Right atrium auricular region (tissue), 2 donors: ENCODE measurements at regions not wholly inside any gene's neighbourhood (a gene's known extent, or its start where the extent isn't known, plus 50 kb on each side); places are given as distances from the start of the nearest gene placed in this dataset.

ENCODE experiments used
- DNase-seq: peaks from one replicate; pipeline ENCODE4 v3.0.0-alpha.2; 2019; ENCODE audit warnings: low spot score
- H3K27ac ChIP-seq, 2 donors: fragments of 200-600 bp; sonication (generic); 1 replicate in 1 of 2; 2 replicates in 1 of 2; pipeline ENCODE4 v1.5.1; 2016 to 2019
- H3K27me3 ChIP-seq, 2 donors: fragments of 200-600 bp; sonication (generic); one replicate each; pipeline versions ENCODE4 v1.5.1 to v1.6.0; 2017 to 2019
- H3K36me3 ChIP-seq: fragments of 200-600 bp; sonication (generic); one replicate; pipeline ENCODE4 v1.5.1; 2016
- H3K4me1 ChIP-seq, 2 donors: fragments of 200-600 bp; sonication (generic); one replicate each; pipeline versions ENCODE4 v1.5.1 to v1.6.0; 2017 to 2019
- H3K4me3 ChIP-seq, 2 donors: fragments of 200-600 bp; sonication (generic); 1 replicate in 1 of 2; 2 replicates in 1 of 2; pipeline ENCODE4 v1.5.1; 2017 to 2019; ENCODE audit warnings: mild to moderate bottlenecking in 1 of 2, moderate library complexity in 1 of 2
- H3K9me3 ChIP-seq, 2 donors: fragments of 200-600 bp; sonication (generic); one replicate each; pipeline ENCODE4 v1.5.1; 2019
- CTCF ChIP-seq, 2 donors: fragments of 200-600 bp; sonication (generic); IDR thresholded peaks; one replicate each; pipeline ENCODE4 v1.5.1; 2019; ENCODE audit warnings: antibody characterized with exemption in 2 of 2

GRCh38 chr2:64230540-64230939 is 86.3 kb upstream of the PELI1 start:
- TF ChIP-seq CTCF (IDR thresholded peaks at IDR 0.05): no peak
- Histone ChIP-seq H3K27ac (no peak overlapping the region), H3K4me1 (peaks cover 0 to 5% of the 10 kb centered on the region in 2 donors), H3K4me3 (no peak overlapping the region), H3K36me3 (no peaks in the 10 kb centered on the region), H3K9me3 (no peaks in the 10 kb centered on the region), H3K27me3 (no peaks in the 10 kb centered on the region)
- no peak for DNase-seq

GRCh38 chr2:64232266-64232665 is 88.0 kb upstream of the PELI1 start:
- no peaks in the 10 kb centered on the region for H3K27me3 ChIP-seq
- H3K4me1 ChIP-seq: peaks cover 0 to 5% of the 10 kb centered on the region in 2 donors
- no peaks in the 10 kb centered on the region for H3K36me3 ChIP-seq
- no peak for TF ChIP-seq CTCF (IDR thresholded peaks at IDR 0.05)
- no peak overlapping the region for H3K4me3 ChIP-seq
- no peak for DNase-seq
- no peak overlapping the region for H3K27ac ChIP-seq
- no peaks in the 10 kb centered on the region for H3K9me3 ChIP-seq

- H3K27ac ChIP-seq: no peak overlapping the region
- H3K9me3 ChIP-seq: no peaks in the 10 kb centered on the region
- peaks cover 0 to 7% of the 10 kb centered on the region in 2 donors for H3K4me1 ChIP-seq
- no peak overlapping the region for H3K4me3 ChIP-seq
- H3K36me3 ChIP-seq: no peaks in the 10 kb centered on the region
- DNase-seq: no peak
- no peak for TF ChIP-seq CTCF (IDR thresholded peaks at IDR 0.05)
- no peaks in the 10 kb centered on the region for H3K27me3 ChIP-seq
Observed at GRCh38 chr2:64233376-64233922, 89.2 kb upstream of the PELI1 start.

DNA sequence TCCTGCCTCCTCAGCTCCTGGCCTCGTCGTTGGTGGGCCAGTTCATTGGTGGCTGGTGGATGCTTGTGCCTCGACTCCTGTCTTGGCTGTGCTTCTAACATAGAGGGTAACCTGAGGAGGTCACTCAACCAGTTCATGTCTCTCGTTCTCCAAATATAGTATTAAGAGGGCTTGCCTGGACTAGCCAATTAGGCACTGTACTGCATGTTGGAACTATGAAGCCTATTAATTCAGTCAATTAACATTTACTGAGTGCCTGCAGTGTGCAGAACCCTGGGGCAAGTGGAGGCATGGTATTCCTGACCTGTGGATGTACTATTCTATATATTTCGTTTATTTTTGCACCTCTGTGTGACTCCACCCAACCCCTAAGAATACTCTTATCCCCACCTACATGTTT is 89.9 kb upstream of the PELI1 start:
- Histone ChIP-seq H3K27me3 (no peaks in the 10 kb centered on the region), H3K27ac (no peak overlapping the region)

GRCh38 chr2:64234785-64235184 is 90.6 kb upstream of the PELI1 start:
- Histone ChIP-seq H3K36me3 (no peaks in the 10 kb centered on the region), H3K27ac (no peak overlapping the region), H3K9me3 (no peaks in the 10 kb centered on the region), H3K27me3 (no peaks in the 10 kb centered on the region), H3K4me3 (no peak overlapping the region), H3K4me1 (peaks cover 0 to 7% of the 10 kb centered on the region in 2 donors)
- no peak for TF ChIP-seq CTCF (IDR thresholded peaks at IDR 0.05)
- DNase-seq: no peak

More for the DNA sequence above, 89.9 kb upstream of the PELI1 start:
- no peak for TF ChIP-seq CTCF (IDR thresholded peaks at IDR 0.05)
- H3K36me3 ChIP-seq: no peaks in the 10 kb centered on the region
- DNase-seq: no peak
- peaks cover 0 to 7% of the 10 kb centered on the region in 2 donors for H3K4me1 ChIP-seq
- H3K9me3 ChIP-seq: no peaks in the 10 kb centered on the region
- no peak overlapping the region for H3K4me3 ChIP-seq

- no peak for DNase-seq
- no peaks in the 10 kb centered on the region for H3K27me3 ChIP-seq
- H3K36me3 ChIP-seq: no peaks in the 10 kb centered on the region
- H3K27ac ChIP-seq: no peak overlapping the region
- H3K4me1 ChIP-seq: peaks cover 0 to 7% of the 10 kb centered on the region in 2 donors
- TF ChIP-seq CTCF (IDR thresholded peaks at IDR 0.05): no peak
- H3K4me3 ChIP-seq: no peak overlapping the region
- no peaks in the 10 kb centered on the region for H3K9me3 ChIP-seq
Observed at GRCh38 chr2:64237266-64237665, 93.0 kb upstream of the PELI1 start.
